GM20000 (cell line): ENCODE measurements at regions not wholly inside any gene's neighbourhood (a gene's known extent, or its start where the extent isn't known, plus 50 kb on each side); places are given as distances from the start of the nearest gene placed in this dataset.
"Not testable (repeated sequence)": the region's sequence is repeated elsewhere in the genome, so short reads cannot be mapped to it uniquely, and the experiment has no call there.

ENCODE experiments used
- DNase-seq: peaks from one replicate; pipeline ENCODE4 v3.0.0; 2012; ENCODE audit warnings: low spot score
- TF ChIP-seq, protein P1 (sequence below): IDR thresholded peaks from 2 replicates; pipeline ENCODE4 v1.5.1; 2012; ENCODE audit warnings: mild to moderate bottlenecking, control low read depth; ENCODE audit errors: extremely low read depth, missing control alignments

DNA sequence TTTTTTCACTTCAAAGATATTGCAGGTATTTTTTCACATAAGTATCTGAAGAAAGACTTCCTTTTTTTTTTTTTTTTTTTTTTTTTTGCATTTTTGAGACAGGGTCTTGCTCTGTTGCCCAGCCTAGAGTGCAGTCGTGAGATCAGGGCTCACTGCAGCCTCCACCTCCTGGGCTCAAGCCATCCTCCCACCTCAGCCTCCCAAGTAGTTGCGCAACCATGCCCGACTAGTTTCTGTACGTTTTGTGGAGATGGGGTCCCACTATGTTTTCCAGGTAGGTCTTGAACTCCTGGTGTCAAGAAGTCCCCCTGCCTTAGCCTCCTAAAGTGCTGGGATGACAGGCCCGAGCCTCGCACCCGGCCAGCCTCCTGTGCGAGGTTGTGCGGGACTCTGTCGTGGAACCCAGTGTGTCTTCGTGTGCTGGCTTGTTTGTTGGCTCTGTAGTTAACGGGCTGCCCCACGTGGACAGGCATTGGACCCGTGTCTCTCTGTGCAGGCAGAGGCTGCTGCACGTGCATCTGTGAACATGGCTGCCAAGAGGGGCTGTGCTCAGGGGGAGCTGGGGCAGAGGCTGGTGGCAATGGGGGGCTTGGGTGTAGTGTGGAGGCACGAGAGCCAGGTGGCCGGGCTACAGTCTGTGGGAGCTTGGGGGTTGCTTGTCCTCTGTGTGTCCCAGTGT lies 108.0 kb upstream of the CCZ1B start:
- not testable (repeated sequence) for DNase-seq

DNA sequence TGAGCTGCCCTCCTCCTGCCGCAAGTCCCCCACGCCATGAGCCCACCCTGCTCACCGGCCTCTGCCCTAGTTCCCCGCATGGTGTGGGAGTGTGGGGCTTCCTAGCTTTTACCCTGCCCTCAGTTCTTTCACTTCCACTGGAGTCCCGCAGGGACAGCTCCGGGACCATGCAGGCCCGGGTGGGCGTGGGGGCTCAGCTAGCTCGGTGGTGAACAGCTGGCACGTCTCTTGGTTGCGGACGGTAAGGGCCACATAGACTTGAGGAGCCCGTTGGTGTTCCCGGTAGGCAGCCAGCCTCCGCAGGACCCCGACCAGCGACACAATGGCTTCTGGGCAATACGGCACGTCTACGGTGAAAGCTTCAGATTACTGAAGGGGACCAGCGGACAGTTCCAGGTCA lies 108.9 kb upstream of the CCZ1B start:
- DNase-seq = no peak
- TF ChIP-seq, protein P1, sequence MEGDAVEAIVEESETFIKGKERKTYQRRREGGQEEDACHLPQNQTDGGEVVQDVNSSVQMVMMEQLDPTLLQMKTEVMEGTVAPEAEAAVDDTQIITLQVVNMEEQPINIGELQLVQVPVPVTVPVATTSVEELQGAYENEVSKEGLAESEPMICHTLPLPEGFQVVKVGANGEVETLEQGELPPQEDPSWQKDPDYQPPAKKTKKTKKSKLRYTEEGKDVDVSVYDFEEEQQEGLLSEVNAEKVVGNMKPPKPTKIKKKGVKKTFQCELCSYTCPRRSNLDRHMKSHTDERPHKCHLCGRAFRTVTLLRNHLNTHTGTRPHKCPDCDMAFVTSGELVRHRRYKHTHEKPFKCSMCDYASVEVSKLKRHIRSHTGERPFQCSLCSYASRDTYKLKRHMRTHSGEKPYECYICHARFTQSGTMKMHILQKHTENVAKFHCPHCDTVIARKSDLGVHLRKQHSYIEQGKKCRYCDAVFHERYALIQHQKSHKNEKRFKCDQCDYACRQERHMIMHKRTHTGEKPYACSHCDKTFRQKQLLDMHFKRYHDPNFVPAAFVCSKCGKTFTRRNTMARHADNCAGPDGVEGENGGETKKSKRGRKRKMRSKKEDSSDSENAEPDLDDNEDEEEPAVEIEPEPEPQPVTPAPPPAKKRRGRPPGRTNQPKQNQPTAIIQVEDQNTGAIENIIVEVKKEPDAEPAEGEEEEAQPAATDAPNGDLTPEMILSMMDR = no peak

DNA sequence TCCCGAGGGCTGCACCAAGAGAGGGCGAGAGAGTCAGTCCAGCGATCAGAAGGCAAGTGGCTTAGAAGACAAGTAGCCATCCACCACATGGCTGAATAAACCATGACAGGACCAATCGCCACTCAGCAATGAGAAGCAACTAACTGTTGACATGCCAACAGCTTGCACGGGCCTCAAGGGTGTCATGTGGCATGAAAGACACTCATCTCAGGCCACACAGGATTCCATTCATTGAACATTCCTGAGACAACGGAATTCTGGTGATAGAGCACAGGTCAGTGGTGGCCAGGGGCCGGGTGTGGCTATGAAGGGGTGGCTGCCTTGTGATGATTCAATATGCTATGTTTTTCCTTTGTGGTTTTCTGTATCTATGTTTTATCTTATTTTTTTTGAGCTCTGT lies 110.6 kb upstream of the CCZ1B start:
- DNase-seq = not testable (repeated sequence)

DNA sequence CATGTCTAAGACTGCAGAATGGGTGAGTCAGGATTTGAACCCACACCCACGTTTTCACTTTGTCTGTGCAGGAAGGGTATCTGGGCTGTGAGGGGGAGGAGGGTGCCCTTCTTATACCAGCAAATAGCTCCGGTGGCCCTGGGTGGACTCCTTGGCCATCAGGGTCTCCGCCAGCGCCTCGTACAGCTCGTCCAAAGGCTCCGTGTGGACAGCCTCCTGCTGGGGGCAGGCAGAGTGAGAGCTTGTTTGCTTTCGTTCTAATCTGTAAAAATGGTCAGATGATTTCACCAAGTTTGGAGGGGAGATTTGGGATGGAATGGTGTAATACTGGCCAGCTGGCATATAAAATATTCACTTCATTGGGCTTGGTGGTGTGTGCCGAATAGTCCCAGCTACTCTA lies 111.7 kb upstream of the CCZ1B start:
- DNase-seq = not testable (repeated sequence)

DNA sequence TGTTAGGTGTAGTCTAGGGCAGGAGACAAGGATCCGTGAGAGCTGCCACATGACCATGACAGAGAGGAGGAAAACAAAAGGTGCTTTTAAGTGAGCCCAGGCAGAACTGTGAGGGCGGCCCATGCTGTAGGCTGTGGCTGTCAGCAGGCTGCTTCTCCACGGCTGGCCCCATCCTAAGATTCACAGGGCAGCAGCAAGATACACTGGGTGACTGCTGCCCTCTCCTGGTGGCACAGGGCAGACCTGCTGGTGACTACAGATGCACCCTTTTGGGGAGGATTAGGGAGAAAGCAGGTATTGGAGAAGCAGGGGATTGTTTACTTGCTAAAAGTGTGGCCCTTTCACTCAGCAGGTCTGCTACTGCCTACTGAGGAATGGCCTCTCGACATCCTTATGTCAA lies 112.2 kb upstream of the CCZ1B start:
- DNase-seq = not testable (repeated sequence)
- TF ChIP-seq, protein P1 = peak; percentile 25

DNA sequence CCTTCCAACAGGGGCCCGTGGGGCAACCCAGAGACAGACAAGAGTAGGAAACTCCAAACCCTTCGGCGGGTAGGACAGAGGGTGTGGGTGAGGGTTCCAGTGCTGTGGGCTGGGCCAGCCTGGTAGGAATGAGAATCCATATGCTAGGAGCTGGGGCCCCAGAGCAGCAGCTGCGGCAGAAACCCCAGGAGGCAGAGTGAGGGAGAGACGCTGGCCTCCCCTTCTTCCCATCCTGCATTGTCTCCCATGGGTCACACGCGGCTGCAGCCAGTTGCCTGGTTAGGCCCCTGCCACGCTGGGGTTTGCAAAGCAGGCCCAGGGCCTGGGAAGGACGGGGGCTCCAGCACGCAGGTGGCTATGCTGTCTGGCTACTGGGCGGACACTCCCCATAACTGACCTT lies 113.1 kb upstream of the CCZ1B start:
- DNase-seq = not testable (repeated sequence)

DNA sequence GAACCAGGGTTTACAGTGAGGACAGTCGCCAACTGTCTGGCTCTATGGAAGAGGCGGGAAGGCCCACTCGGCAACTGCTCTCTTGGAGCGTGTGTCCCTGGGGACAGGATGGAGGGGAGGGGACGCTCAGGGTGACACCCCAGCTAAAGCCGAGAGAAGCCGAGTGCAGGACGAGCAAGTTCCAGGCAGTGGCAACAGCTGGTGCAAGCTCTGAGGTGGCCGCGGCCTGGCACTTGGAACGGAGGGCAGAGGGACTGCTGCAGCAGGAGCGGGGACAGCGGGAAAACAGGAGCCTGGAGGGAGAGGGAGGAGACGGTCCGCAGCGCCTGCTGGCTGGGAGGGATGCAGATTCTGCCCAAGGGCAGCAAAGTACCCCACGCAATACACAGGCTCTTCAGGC lies 113.8 kb upstream of the CCZ1B start:
- not testable (repeated sequence) for DNase-seq

DNA sequence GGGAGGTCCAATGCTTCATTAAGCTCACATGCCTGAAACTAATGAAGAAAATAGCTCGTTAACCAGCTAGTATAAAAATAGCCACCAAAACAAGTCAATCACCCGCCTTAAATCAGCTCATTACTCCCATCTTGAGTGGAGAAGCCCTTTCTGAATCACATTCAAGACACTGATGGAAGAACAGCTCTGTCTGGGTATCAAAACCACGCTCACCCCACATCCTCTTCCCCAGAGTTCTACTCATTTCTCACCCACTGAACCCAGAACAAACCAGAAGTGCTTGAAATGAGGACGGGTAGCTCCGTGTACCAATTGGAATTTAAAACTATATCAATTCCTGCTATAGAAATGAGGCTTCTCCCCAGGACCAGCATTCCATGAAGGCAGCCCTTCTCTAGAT lies 120.8 kb upstream of the CCZ1B start:
- DNase-seq = not testable (repeated sequence)

DNA sequence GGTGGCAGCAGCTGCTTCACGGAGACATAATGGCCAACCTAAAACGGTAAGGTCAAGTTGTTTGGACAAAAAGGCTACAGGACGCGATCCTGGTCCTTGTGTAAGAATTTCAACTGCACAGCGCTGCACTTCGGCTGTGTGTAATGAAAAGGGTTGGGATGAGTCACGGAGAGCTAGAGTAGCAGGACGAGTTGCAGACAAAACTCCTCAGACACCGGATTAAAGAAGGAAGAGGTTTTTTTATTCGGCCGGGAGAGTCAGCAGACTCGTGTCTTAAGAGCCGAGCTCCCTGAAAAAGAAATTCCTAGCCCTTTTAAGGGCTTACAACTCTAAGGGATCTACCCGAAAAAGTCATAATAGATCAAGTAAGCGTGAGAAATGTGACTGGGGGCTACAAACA lies 124.2 kb upstream of the CCZ1B start:
- not testable (repeated sequence) for DNase-seq

DNA sequence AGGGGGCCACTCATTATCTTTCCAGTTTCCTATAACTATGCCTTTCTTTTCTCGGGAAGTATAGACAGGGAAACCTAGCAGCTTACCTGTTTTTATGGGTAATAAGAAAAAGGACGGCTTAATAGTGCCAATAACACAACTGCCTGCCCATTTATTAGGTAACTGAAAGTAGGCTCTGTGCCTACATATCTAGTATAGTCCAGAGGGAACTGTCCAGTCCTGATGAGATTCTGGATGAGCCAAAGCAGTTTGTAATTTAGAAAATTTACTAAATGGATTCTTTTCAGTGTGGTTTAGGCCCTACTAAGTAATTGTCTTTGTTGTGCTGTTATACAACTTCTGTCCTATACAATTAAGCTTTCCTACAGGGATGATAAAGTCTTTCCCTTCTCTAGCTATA lies 125.5 kb upstream of the CCZ1B start:
- DNase-seq = not testable (repeated sequence)

DNA sequence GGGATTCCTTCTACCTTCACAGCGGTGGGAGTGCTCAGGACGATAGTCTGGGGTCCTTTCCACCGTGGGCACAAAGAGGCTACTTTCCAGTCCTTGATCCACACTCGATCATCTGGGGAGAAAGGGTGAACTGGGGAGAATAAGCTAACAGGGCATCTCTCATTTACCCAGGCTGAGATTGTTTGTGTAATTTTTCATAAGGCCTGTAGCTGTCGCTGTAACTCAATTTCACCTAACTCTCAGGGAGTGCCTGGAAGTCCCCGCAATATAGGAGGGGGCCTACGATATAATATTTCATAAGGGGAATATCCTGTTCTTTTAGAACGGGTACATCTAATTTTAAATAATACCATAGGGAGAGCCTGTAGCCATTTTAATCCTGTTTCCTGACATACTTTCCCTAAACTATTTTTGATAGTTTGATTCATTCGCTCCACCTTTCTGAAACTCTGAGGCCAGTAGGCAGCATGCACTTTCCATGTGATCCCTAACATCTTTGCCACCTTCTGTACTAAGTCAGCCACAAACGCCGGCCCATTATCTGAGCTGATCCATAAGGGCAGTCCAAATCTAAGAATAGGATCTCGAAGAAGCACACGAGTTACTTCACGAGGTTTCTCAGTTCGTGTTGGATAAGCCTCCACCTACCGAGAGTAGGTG lies 127.2 kb upstream of the CCZ1B start:
- TF ChIP-seq, protein P1 = peak; percentile 5
- DNase-seq = not testable (repeated sequence)

DNA sequence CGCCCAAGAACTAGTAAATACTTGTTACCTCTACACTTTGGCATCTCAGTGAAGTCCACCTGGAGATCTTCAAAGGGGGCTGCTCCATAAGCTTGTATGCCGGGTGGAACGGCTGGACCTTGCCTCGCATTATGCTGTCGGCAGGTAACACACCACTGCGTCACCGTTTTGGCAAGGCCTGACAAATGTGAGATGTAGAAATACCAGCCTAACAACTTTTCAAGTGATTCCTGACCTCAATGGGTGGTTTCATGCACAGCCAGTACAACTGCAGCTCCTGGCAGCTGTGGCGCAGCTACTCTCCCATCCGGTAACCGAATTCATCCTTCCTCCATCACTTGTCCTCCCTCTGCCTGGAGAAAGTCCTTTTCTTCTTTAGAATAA lies 127.7 kb upstream of the CCZ1B start:
- DNase-seq = not testable (repeated sequence)

DNA sequence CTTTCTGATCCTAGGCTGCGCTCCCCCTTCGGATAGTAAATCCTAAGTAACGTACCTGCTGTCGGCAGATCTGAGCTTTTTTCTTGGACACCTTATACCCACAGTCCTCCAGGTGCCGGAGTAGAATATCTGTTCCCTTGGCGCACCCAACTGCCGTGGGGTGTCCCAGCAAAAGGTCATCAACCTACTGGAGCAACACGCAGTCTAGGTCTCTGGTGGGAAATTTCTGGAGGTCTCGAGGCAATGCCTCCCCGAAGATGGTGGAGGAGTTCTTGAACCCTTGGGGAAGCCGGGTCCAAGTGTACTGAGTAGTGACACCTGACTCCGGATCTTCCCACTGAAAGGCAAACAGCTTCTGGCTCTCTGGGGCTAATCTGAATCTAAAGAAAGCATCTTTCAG lies 129.3 kb upstream of the CCZ1B start:
- DNase-seq = not testable (repeated sequence)

DNA sequence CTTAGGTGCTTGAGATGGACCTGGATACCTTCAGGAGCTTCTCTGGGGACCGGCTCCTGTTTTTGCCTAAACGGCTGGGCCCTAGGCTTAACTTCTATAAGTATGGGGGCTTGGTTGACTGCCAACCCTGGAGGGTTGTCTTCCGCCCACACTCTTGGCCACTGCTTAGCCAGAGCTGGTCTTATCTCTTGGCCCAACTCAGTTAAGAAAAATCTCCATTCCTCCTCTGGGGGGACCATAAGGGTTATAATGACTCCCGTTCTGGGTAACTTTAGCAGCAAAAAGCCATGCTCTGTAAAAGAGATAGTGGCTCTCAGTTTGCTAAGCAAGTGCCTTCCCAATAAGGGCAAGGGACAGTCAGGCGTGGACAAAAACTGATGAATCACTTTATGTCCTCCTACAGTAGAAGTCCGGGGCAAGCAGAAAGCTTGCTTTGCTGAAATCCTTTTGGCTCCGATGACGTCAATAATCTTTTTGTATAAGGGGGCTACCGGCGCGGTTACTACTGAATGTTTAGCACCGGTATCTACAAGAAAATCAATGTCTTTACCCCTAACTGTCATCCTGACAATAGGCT lies 130.0 kb upstream of the CCZ1B start:
- not testable (repeated sequence) for DNase-seq

DNA sequence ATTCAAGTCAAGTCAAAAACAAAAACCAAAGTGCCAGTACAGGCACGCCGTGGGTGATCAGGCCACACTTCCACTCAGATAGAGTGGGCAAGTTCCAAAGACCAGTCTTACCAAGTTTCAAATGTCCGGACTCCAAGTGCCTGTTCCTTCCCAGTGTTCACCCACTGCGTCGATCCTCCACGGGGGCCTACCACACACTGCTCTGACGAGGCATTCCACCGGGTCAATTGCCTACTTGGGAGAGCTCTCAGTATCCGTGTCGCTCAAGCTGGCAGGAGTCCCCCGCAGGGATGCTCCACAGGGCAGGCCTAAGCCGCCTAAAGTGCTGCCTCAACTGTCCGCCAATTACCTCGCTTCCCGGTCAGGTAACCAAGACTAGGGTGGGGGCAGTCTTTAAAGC lies 132.3 kb upstream of the CCZ1B start:
- not testable (repeated sequence) for DNase-seq

DNA sequence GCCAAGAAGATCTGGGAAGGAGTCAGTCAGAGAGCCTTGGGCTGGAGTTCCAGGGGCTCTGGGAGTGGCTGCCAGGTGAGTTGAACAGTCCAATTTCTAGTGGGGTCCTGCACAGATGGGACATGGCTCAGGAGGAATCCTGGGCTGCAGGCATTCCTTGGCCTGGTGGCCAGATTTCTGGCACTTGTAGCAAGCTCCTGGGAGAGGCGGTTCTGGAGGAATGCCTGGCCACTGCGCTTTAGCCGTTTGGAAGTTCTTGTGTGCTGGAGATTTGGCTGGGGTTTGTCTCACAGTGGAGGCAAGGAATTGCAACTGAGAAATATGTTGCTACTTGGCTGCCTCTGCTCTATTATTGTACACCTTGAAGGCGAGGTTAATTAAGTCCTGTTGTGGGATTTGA lies 133.9 kb upstream of the CCZ1B start:
- not testable (repeated sequence) for DNase-seq

DNA sequence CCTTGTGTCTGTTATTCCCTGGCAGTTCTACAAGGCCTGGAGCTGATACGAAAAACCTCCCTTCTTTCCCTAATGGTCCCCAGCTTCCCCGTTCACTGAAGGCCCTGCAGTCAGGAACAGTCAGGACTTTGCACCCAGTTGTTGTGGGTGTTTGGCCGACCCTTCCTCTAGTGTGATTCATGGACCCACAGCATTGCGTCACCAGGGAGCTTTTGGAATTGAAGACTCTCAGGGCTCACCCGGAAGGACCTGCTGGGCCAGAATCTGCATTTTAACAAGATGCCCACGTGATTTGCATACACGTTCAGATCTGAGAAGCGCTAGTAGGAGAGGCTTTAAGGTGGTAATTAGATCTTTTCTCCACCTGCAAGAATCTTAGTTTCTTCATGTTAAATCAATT lies 136.8 kb upstream of the CCZ1B start:
- not testable (repeated sequence) for DNase-seq
